Adrenal gland (tissue), 9 donors: ENCODE measurements at regions not wholly inside any gene's neighbourhood (a gene's known extent, or its start where the extent isn't known, plus 50 kb on each side); places are given as distances from the start of the nearest gene placed in this dataset.

ENCODE experiments used
- DNase-seq, 7 donors: peaks; one replicate each; pipeline ENCODE4 v3.0.0-alpha.2; 2019 to 2020
- H3K27ac ChIP-seq, 5 donors: fragments of 200-600 bp; sonication (generic) in 4 of 5; 1 replicate in 3 of 5; 2 replicates in 2 of 5; pipeline versions ENCODE4 v1.5.1 to v1.8.0; 2016 to 2020; ENCODE audit warnings: mild to moderate bottlenecking in 1 of 5
- H3K27me3 ChIP-seq: fragments of 200-600 bp; 2 replicates; pipeline ENCODE4 v1.8.0; 2021
- H3K36me3 ChIP-seq, 2 donors: fragments of 200-600 bp; replicated peaks in 1 of 2; 1 replicate in 1 of 2; 2 replicates in 1 of 2; pipeline versions ENCODE4 v1.5.1 to v1.8.0; 2018 to 2022
- H3K4me1 ChIP-seq, 2 donors: fragments of 200-600 bp; replicated peaks in 1 of 2; 1 replicate in 1 of 2; 2 replicates in 1 of 2; pipeline versions ENCODE4 v1.5.1 to v1.8.0; 2018 to 2021
- H3K4me3 ChIP-seq, 4 donors: fragments of 200-600 bp; sonication (generic) in 3 of 4; one replicate each; pipeline ENCODE4 v1.5.1; 2016 to 2018
- H3K9me3 ChIP-seq, 3 donors: fragments of 200-600 bp; sonication (generic) in 1 of 3; replicated peaks in 1 of 3; 1 replicate in 2 of 3; 2 replicates in 1 of 3; pipeline versions ENCODE4 v1.5.1 to v1.8.0; 2016 to 2021
- CTCF ChIP-seq, 6 experiments: fragments of 450-650 bp in 4 of 6; fragments of 200-600 bp in 2 of 6; sonication (generic) in 1 of 6; IDR thresholded peaks; 1 replicate in 5 of 6; 2 replicates in 1 of 6; pipeline versions ENCODE4 v1.5.1 to v1.8.0; 2016 to 2021; ENCODE audit warnings: antibody characterized with exemption in 6 of 6, mild to moderate bottlenecking in 2 of 6, moderate library complexity in 1 of 6
- POLR2A ChIP-seq, 2 donors: fragments of 450-650 bp; IDR thresholded peaks; one replicate each; pipeline ENCODE4 v1.6.1; 2017; ENCODE audit warnings: antibody characterized with exemption in 2 of 2, mild to moderate bottlenecking in 2 of 2, moderate library complexity in 1 of 2
- WGBS, 4 donors: extraction: QIAGEN DNeasy Blood & Tissue Kit in 2 of 4; methylation state at CpG; one replicate each; pipeline versions ENCODE4 v1.1.5 to v1.1.7; 2013 to 2017; 5-methylcytosine and 5-hydroxymethylcytosine counted together
- intact Hi-C, 2 donors: fragments of 100-400 bp; cut with DNase I; formaldehyde crosslinking; loops; one replicate each; pipeline versions ENCODE4 v1.14.1 to v1.15.0; 2022 to 2023
- donor health status: healthy with polysubstance abuse.
- donor health status: Bipolar disorder and iron deficiency.
- donor health status: DM: yes; HTN: yes; CAD: no.
- donor health status: DM: no; HTN: no; CAD: no.
- donor health status: DM: no; HTN: no; CAD: no.

- H3K9me3 ChIP-seq = no peaks in the 10 kb centered on the region
- H3K36me3 ChIP-seq = no peaks in the 10 kb centered on the region
- DNase-seq = no peak
- TF ChIP-seq POLR2A (IDR thresholded peaks at IDR 0.05) = no peak
- no peaks in the 10 kb centered on the region for H3K27me3 ChIP-seq
- H3K27ac ChIP-seq = no peak overlapping the region
- no peak overlapping the region for H3K4me3 ChIP-seq
- H3K4me1 ChIP-seq = peaks cover 0 to 4% of the 10 kb centered on the region in 2 donors
- intact Hi-C loops = no loop called here
- 84 to 93% (median 89%) methylated on average over 7 of the region's 7 CpGs for WGBS, 4 donors
These were observed 185.9 kb upstream of the S1PR3 start for GRCh38 chr9:88805217-88805943.

GRCh38 chr9:88807426-88807825 lies 183.8 kb upstream of the S1PR3 start:
- no peaks in the 10 kb centered on the region for H3K36me3 ChIP-seq
- TF ChIP-seq POLR2A (IDR thresholded peaks at IDR 0.05) (no peak), CTCF (IDR thresholded peaks at IDR 0.05) (no peak)
- H3K4me3 ChIP-seq = no peak overlapping the region
- H3K27ac ChIP-seq = no peak overlapping the region
- 97 to 100% (median 97%) methylated on average over 4 to 5 of the region's 5 CpGs for WGBS, 4 donors
- H3K9me3 ChIP-seq = no peaks in the 10 kb centered on the region
- H3K27me3 ChIP-seq = no peaks in the 10 kb centered on the region
- peaks cover 0 to 4% of the 10 kb centered on the region in 2 donors for H3K4me1 ChIP-seq
- no peak for DNase-seq
- intact Hi-C loops = no loop called here

GRCh38 chr9:88808019-88808656 lies 183.1 kb upstream of the S1PR3 start:
- TF ChIP-seq POLR2A (IDR thresholded peaks at IDR 0.05) = no peak
- TF ChIP-seq CTCF (IDR thresholded peaks at IDR 0.05) = no peak
- peaks cover 0 to 4% of the 10 kb centered on the region in 2 donors for H3K4me1 ChIP-seq
- H3K36me3 ChIP-seq = no peaks in the 10 kb centered on the region
- no peaks in the 10 kb centered on the region for H3K9me3 ChIP-seq
- intact Hi-C loops = no loop called here
- no peak overlapping the region for H3K4me3 ChIP-seq
- 92 to 99% (median 95%) methylated on average over 4 of the region's 4 CpGs for WGBS, 4 donors
- DNase-seq = no peak
- peak overlapping the region in 1 of 5 donors; percentile 45 for H3K27ac ChIP-seq
- no peaks in the 10 kb centered on the region for H3K27me3 ChIP-seq

GRCh38 chr9:88808761-88809354 lies 182.4 kb upstream of the S1PR3 start:
- H3K27ac ChIP-seq = peak overlapping the region in 3 of 5 donors; percentile 30 to 45 (median 33)
- H3K9me3 ChIP-seq = no peaks in the 10 kb centered on the region
- no peaks in the 10 kb centered on the region for H3K36me3 ChIP-seq
- TF ChIP-seq CTCF (IDR thresholded peaks at IDR 0.05) = no peak
- no peak for TF ChIP-seq POLR2A (IDR thresholded peaks at IDR 0.05)
- intact Hi-C loops = no loop called here
- H3K27me3 ChIP-seq = no peaks in the 10 kb centered on the region
- peaks cover 0 to 4% of the 10 kb centered on the region in 2 donors for H3K4me1 ChIP-seq
- no peak overlapping the region for H3K4me3 ChIP-seq
- no peak for DNase-seq
- 66 to 84% (median 82%) methylated on average over 4 to 5 of the region's 5 CpGs for WGBS, 4 donors
